NOMO-1 treated with DMSO at 0.1 percent for 48 hours (cell line): ENCODE measurements at regions not wholly inside any gene's neighbourhood (a gene's known extent, or its start where the extent isn't known, plus 50 kb on each side); places are given as distances from the start of the nearest gene placed in this dataset.

Experiments
- DNase-seq: peaks from one replicate; lab custom pipeline; 2025; ENCODE audit not compliant: unreplicated experiment; lab: John Stamatoyannopoulos, UW

- DNase-seq, result no peak
These were observed 211.0 kb downstream of the FOXA2 start for GRCh38 chr20:22373164-22373895.

- peak; percentile 94 for DNase-seq
These were observed 212.5 kb downstream of the FOXA2 start for GRCh38 chr20:22371843-22372242.

- DNase-seq, result no peak
These were observed 214.2 kb downstream of the FOXA2 start for GRCh38 chr20:22370137-22370536.

DNA sequence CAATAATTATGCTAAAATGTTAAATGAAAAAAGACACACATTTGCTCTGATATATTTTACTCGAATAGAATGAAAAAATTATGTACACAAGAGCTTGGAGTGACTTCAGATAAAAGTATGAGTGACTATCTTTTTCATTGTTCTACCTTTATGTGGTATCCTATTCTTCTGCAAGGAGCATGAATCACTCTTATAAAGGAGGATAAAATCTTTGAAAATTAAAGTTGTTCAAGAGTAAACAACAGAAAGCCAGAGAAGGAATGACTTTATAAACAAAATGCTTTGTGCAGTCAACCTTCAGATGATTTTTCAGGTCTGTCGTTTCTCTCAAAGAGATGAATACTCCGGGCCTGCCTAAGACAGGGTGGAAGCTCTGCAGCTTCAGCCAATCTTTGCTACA is 215.3 kb downstream of the FOXA2 start:
- no peak for DNase-seq

DNA sequence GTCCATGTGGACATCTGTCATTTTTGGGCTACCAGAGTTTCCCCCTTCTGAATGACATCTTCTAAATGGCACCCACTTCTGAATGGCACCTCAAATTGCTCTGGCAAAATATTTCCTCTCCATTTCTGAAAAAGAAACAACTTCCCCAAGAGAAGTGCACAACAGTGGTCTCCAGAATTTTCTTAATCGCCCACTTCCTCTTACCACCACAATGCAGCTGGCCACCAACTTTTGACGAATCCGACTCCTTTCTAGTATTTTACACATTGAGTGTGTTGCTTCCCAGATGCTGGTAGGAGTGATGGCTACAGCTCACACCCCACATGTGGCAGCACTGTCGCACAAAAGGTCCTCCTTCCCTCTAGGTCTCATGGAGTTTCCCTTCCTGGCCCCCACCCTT is 216.1 kb downstream of the FOXA2 start:
- peak; percentile 74 for DNase-seq

DNA sequence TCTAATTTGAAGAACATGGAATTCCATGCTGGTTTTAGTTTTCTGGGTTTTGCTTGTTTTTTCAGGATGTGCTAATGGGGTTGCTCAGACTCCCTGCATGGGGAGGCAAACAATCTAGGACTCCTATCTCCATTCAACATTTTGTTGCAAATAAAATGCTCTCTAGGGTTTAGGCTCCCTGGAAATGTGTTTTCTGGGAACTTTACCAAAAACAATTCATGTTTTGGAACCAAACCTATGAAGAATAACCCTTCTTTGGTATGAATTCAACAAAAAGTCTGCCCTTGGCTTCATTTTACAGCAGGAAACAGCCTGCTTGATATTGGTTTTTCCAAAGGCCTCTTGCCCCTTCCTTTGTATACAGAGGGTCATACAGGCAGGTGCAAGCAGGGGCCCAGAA is 217.7 kb downstream of the FOXA2 start:
- DNase-seq, result no peak

DNA sequence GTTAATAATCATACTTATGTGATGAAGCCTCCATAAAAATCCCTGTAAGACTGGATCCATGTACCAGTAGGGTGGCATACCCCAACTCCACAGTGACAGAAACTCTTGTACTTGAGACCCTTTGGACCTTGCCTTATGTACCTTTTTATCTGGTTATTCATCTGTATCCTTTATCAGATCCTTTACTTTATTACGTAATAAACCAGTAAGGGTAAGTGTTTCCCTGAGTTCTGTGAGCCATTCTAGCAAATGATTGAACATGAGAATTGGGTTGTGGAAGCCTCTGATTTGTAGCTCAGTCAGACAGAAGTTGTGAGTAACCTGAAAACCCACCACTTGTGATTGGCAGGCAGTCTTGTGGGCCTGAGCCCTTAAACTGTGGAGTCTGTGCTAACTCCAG is 229.7 kb downstream of the FOXA2 start:
- DNase-seq, result no peak

GRCh38 chr20:22353586-22353985 is 230.8 kb downstream of the FOXA2 start:
- DNase-seq, result peak; percentile 64

DNA sequence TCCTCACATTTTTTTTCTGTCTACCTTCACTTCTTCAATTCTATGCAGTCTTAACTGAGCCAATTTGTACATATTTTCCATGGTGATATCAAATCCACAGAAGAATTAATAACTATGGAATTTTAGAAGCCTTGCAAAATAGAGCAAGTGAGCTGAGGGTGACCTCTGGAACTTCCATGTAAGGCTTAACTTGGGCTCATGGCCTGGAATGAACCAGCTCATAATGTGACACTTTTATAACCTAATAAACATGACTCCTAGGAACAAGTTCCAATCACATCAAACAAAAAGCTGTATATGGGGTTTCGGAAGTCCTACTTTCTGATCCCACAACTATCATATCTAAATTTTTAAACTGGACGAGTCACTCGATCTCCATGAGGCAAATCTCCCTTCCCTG is 232.4 kb downstream of the FOXA2 start:
- DNase-seq, result no peak

GRCh38 chr20:22350624-22351023 is 233.7 kb downstream of the FOXA2 start:
- no peak for DNase-seq

GRCh38 chr20:22348010-22348409 is 236.4 kb downstream of the FOXA2 start:
- DNase-seq, result no peak

GRCh38 chr20:22346716-22347115 is 237.7 kb downstream of the FOXA2 start:
- peak; percentile 86 for DNase-seq

- no peak for DNase-seq
These were observed 240.8 kb downstream of the FOXA2 start for GRCh38 chr20:22343612-22344011.

- DNase-seq, result no peak
These were observed 242.0 kb downstream of the FOXA2 start for GRCh38 chr20:22342410-22342809.

GRCh38 chr20:22341508-22341907 is 242.9 kb downstream of the FOXA2 start:
- DNase-seq, result peak; percentile 8

DNA sequence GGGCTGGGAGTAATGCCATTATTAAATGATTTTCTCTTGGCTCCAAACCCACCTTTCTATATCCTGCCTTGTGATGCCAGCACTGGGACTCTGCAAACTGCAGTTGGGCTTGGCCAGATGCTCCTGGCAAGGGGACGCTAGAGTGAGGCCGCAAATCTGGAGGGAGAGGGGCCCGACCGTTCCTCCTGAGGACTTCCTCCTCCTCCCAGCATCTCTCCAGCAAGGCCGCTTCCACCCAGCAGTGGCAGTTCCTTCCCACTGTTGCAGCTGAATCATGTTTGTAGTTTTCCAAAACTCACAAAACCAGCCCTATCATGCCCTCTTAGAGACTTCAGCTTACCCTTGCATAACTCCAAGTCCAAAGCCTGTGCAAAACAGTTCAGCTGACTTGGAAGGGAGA is 244.4 kb downstream of the FOXA2 start:
- no peak for DNase-seq

DNA sequence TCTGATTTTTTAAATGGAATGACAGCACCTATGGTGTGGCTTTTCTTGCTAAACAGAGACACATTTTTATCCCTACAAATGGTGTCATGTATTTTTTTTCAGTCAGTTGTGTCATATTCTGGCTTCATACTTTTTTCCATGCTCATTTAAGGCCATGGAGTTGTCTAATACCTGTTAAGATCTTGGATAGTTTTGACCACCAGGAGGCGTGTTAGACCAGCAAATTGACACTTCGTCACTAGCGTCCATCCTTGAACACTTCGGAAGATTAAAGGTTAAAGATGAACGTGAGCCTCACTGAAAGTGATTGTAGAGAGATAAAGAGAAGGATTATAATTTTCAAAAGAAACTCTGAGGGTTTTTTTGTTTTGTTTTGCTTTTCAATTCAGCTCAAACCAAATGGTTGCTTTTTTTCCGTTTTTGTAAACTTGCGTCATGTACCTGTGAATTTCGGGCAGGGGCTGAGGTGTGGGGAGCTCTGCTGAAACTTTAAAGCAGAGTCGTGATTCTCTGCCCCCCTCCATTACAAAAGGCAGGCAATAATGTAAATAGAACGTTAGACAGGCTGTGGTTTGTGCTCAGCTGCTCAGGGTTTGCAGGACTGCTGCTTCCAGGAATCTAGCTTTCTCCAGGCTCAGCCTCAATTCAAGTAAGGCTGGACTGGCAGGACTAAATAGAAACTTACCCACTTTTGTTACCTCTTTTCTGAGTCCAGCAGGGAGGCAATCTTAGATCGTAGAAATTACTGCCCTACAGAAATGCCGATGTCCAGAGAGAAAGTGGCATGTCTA is 245.1 kb downstream of the FOXA2 start:
- peak; percentile 60 for DNase-seq

DNA sequence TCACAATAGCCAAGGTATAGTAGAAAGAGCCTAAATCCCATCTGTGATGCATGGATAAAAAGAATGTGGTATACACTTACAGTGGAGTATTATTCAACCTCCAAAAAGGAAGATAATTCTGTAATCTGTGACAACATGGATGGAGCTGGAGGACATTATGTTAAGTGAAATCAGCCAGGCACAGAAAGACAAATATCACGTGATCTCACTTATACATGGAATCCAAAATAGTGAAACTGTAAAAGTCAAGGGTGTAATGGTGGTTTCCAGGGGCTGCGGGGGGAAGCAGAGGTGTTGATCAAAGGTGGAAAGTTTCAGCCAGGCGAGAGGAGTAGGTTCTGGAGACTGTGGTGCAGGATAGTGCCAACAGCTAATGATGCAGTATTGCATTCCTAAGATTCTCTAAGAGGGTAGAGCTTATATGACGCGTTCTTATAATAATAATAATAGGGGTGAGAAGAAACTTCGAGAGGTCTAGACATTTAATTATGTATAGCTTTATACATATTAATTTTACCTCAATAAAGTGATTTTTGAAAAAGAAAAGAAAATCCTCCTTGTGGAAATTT is 246.1 kb downstream of the FOXA2 start:
- no peak for DNase-seq

DNA sequence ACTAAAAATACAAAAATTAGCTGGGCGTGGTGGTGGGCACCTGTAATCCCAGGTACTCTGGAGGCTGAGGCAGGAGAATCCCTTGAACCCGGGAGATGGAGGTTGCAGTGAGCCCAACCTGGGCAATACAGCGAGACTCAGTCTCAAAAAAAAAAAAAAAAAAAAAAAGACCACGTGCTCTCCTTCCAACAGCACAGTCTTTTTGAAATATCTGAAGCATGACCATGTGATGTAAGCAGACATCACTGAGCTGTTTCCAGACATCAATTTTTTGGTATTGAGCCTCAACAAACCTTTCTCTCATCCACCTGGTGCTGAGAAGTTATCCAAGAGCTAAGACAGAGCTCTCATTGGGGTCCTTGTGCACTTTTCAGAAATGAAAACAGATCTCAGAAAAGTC is 249.2 kb downstream of the FOXA2 start:
- DNase-seq, result no peak

DNA sequence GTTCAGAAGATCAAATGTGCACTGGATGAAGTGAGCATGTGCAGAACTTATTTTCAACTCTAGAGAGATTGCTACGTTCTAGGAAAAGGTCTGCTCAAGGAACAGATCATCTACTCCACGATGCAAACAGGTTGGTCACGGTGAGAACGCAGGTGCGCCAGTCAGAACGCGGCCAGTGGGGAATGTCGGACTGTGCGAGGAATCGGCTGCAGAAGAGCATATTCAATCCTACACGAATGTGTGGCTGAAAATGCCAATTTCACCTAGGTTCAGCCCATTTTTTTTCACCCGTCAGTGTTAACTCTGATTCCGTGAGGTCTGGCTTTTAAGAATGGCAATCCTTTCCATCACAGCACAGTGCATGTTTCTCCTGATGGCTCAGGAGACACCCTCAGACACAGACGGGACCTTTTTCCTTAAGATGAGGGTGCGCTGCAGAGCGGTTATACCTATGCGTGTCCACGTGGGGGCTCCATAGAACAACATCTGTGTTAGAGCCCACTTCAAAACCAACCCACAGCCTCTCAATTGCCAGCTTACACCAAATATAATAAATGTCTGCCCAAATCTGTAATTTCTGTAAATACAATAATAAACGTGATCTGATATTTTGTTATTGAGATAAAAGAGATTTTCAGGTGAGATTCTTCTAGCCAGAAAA is 250.4 kb downstream of the FOXA2 start:
- DNase-seq, result peak; percentile 64

DNA sequence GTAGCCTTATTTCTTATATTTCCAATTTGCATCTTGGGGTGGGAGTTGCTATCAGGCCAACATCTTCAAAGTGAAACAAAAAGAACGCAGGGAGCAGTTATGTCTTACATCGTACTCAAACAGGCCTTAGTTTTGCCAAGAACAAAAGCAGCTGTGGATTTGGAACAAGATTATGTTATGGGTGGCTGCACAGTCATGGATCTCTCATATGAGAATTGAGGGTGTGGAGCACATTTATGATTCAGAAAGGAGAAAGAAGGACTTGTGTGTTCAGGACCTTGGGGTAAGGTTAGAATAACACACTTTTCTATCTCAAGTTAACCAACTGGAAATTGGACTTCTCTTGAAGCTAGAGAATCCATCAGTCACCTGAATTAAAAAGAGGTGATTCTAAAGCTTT is 259.9 kb downstream of the FOXA2 start:
- no peak for DNase-seq

DNA sequence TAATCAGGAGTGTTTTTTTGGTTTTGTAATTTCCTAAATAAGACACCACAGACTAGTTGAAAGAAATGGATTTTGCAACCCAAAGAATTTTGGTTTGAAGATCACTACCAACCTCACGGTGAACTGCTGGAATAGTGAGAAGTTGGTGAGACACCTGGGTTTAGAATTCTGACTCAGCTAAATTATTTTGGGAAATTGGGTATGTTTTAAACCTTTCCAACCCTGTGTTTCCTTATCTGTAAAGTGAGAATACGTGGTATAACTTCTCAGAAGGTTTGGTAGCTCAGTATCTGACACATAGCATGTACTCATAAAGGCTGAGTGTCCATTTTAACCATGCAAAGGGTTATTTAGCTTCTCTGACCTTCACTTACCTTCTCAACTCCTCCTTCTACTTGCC is 261.9 kb downstream of the FOXA2 start:
- no peak for DNase-seq
